Skeletal muscle satellite cell (primary cell): ENCODE measurements at regions not wholly inside any gene's neighbourhood (a gene's known extent, or its start where the extent isn't known, plus 50 kb on each side); places are given as distances from the start of the nearest gene placed in this dataset.

ENCODE experiments used
- H3K27me3 ChIP-seq: 2 replicates; pipeline ENCODE4 v1.7.0; 2013; ENCODE audit warnings: low read length; ENCODE audit not compliant: control insufficient read depth, insufficient read depth
- H3K36me3 ChIP-seq: 2 replicates; pipeline ENCODE4 v1.7.0; 2013; ENCODE audit warnings: mild to moderate bottlenecking, control low read depth, low read length; ENCODE audit not compliant: insufficient read depth
- H3K4me1 ChIP-seq: 2 replicates; pipeline ENCODE4 v1.7.0; 2013; ENCODE audit warnings: low read length; ENCODE audit not compliant: control insufficient read depth, insufficient read depth
- H3K4me2 ChIP-seq: 2 replicates; pipeline ENCODE4 v1.7.0; 2013; ENCODE audit warnings: mild to moderate bottlenecking, low read length
- H3K4me3 ChIP-seq: 2 replicates; pipeline ENCODE4 v1.7.0; 2013; ENCODE audit warnings: low read length
- H3K9ac ChIP-seq: 2 replicates; pipeline ENCODE4 v1.7.0; 2013; ENCODE audit warnings: mild to moderate bottlenecking, low read depth, low read length, moderate library complexity
- H3K9me3 ChIP-seq: replicated peaks from 2 replicates; pipeline ENCODE4 v1.7.0; 2013; ENCODE audit warnings: mild to moderate bottlenecking, control low read depth, low read length

- H3K36me3 ChIP-seq, result no peaks in the 10 kb centered on the region
- H3K9me3 ChIP-seq, result no peaks in the 10 kb centered on the region
- H3K27me3 ChIP-seq, result peaks cover 47% of the 10 kb centered on the region
- H3K4me2 ChIP-seq, result no peak overlapping the region
- H3K9ac ChIP-seq, result no peak overlapping the region
- no peaks in the 10 kb centered on the region for H3K4me1 ChIP-seq
- no peak overlapping the region for H3K4me3 ChIP-seq
These were observed 193.7 kb downstream of the TTC39B start for GRCh38 chr9:15113288-15113687.

- Histone ChIP-seq H3K9ac (no peak overlapping the region), H3K9me3 (no peaks in the 10 kb centered on the region), H3K4me3 (no peak overlapping the region), H3K4me1 (no peaks in the 10 kb centered on the region), H3K36me3 (no peaks in the 10 kb centered on the region), H3K27me3 (peaks cover 26% of the 10 kb centered on the region), H3K4me2 (no peak overlapping the region)
These were observed 195.9 kb downstream of the TTC39B start for GRCh38 chr9:15111071-15111470.

- H3K36me3 ChIP-seq, result no peaks in the 10 kb centered on the region
- H3K4me3 ChIP-seq, result no peak overlapping the region
- H3K4me2 ChIP-seq, result no peak overlapping the region
- no peaks in the 10 kb centered on the region for H3K9me3 ChIP-seq
- H3K27me3 ChIP-seq, result peaks cover 24% of the 10 kb centered on the region
- no peaks in the 10 kb centered on the region for H3K4me1 ChIP-seq
- H3K9ac ChIP-seq, result no peak overlapping the region
These were observed 194.7 kb upstream of the FREM1 start for GRCh38 chr9:15104826-15105420.

- Histone ChIP-seq H3K9me3 (no peaks in the 10 kb centered on the region), H3K9ac (no peak overlapping the region), H3K27me3 (peaks cover 24% of the 10 kb centered on the region), H3K4me3 (no peak overlapping the region), H3K36me3 (no peaks in the 10 kb centered on the region), H3K4me1 (no peaks in the 10 kb centered on the region), H3K4me2 (no peak overlapping the region)
These were observed 193.1 kb upstream of the FREM1 start for GRCh38 chr9:15103290-15103689.

- Histone ChIP-seq H3K36me3 (no peaks in the 10 kb centered on the region), H3K27me3 (peaks cover 24% of the 10 kb centered on the region), H3K4me1 (no peaks in the 10 kb centered on the region), H3K4me3 (no peak overlapping the region), H3K9ac (no peak overlapping the region), H3K9me3 (no peaks in the 10 kb centered on the region), H3K4me2 (no peak overlapping the region)
These were observed 190.9 kb upstream of the FREM1 start for GRCh38 chr9:15101095-15101494.

- peaks cover 24% of the 10 kb centered on the region for H3K27me3 ChIP-seq
- no peaks in the 10 kb centered on the region for H3K4me1 ChIP-seq
- H3K9ac ChIP-seq, result no peak overlapping the region
- no peaks in the 10 kb centered on the region for H3K9me3 ChIP-seq
- H3K36me3 ChIP-seq, result no peaks in the 10 kb centered on the region
- no peak overlapping the region for H3K4me3 ChIP-seq
- H3K4me2 ChIP-seq, result no peak overlapping the region
These were observed 190.3 kb upstream of the FREM1 start for GRCh38 chr9:15100571-15100970.

GRCh38 chr9:15096972-15097371, 186.7 kb upstream of the FREM1 start:
- Histone ChIP-seq H3K4me1 (no peaks in the 10 kb centered on the region), H3K4me3 (no peak overlapping the region), H3K36me3 (no peaks in the 10 kb centered on the region), H3K27me3 (peaks cover 10% of the 10 kb centered on the region), H3K4me2 (no peak overlapping the region), H3K9me3 (no peaks in the 10 kb centered on the region), H3K9ac (no peak overlapping the region)

- H3K9ac ChIP-seq, result no peak overlapping the region
- no peaks in the 10 kb centered on the region for H3K9me3 ChIP-seq
- H3K36me3 ChIP-seq, result no peaks in the 10 kb centered on the region
- H3K4me1 ChIP-seq, result no peaks in the 10 kb centered on the region
- no peak overlapping the region for H3K4me2 ChIP-seq
- H3K27me3 ChIP-seq, result peaks cover 9% of the 10 kb centered on the region
- H3K4me3 ChIP-seq, result no peak overlapping the region
These were observed 176.6 kb upstream of the FREM1 start for GRCh38 chr9:15086778-15087324.

- Histone ChIP-seq H3K9me3 (no peaks in the 10 kb centered on the region), H3K4me2 (no peak overlapping the region), H3K27me3 (peaks cover 9% of the 10 kb centered on the region), H3K36me3 (no peaks in the 10 kb centered on the region), H3K4me1 (no peaks in the 10 kb centered on the region), H3K4me3 (no peak overlapping the region), H3K9ac (no peak overlapping the region)
These were observed 176.0 kb upstream of the FREM1 start for GRCh38 chr9:15086156-15086763.

- H3K4me3 ChIP-seq, result no peak overlapping the region
- H3K4me1 ChIP-seq, result no peaks in the 10 kb centered on the region
- H3K9ac ChIP-seq, result no peak overlapping the region
- no peaks in the 10 kb centered on the region for H3K9me3 ChIP-seq
- H3K27me3 ChIP-seq, result peaks cover 5% of the 10 kb centered on the region
- H3K4me2 ChIP-seq, result no peak overlapping the region
- no peaks in the 10 kb centered on the region for H3K36me3 ChIP-seq
These were observed 171.0 kb upstream of the FREM1 start for GRCh38 chr9:15081021-15081753.

- Histone ChIP-seq H3K4me1 (no peaks in the 10 kb centered on the region), H3K36me3 (no peaks in the 10 kb centered on the region), H3K9me3 (no peaks in the 10 kb centered on the region)
These were observed 170.2 kb upstream of the FREM1 start for GRCh38 chr9:15080401-15080800.

More at GRCh38 chr9:15080401-15080800, 170.2 kb upstream of the FREM1 start:
- Histone ChIP-seq H3K27me3 (peaks cover 5% of the 10 kb centered on the region), H3K4me3 (no peak overlapping the region), H3K9ac (no peak overlapping the region), H3K4me2 (no peak overlapping the region)
